ENCODE measurements at regions not wholly inside any gene's neighbourhood (a gene's known extent, or its start where the extent isn't known, plus 50 kb on each side); places are given as distances from the start of the nearest gene placed in this dataset.

DNA sequence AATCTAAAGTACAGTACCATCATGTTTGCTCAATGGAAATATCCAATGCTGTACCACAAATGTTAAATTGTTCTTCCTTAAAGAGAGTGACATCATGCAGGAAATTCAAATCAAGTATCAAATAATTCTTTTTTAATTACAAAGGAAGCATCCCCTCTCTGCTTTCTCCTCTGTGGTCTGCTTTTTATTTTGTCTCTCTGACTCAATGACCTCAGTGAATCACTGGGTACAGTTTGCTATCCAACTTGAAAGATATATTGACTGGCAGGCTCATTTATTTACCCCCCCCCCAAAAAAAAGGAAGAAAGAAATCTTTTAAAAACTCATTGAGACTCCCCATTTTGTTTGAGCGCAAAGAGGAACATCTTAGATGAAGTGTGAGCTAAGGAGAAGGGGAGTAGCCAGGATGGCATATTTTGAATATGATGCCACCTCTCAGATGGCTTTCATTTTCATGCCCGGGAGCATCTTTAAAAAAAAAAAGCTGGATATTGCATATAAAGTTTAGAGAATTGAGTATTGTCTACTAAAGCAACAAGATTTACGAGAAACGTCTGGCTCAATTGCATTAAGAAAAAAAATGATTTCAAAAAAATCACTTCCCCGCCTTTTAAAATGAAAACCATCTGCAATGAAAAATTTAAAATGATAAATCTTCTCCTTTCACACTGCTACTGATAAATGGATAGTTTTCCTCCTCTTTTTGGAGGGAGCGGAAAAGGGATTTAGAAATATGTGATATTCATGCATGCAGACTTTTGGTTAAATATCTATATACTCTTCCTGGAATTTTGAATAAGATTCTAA is 307.1 kb upstream of the DPH6 start (continued):
- TF ChIP-seq ZBTB26 (CRISPR knock-in tag; IDR thresholded peaks at IDR 0.05; ENCODE audit: borderline replicate concordance) (no peak), XRCC5 (optimal IDR thresholded peaks at IDR 0.05; ENCODE audit: low read length) (no peak), TARDBP (CRISPR knock-in tag; IDR thresholded peaks at IDR 0.05) (no peak), ZNF619 (CRISPR knock-in tag; IDR thresholded peaks at IDR 0.05) (no peak), PHB2 (IDR thresholded peaks at IDR 0.05; ENCODE audit: partially characterized antibody) (no peak)
- TF ChIP-seq, protein P1, sequence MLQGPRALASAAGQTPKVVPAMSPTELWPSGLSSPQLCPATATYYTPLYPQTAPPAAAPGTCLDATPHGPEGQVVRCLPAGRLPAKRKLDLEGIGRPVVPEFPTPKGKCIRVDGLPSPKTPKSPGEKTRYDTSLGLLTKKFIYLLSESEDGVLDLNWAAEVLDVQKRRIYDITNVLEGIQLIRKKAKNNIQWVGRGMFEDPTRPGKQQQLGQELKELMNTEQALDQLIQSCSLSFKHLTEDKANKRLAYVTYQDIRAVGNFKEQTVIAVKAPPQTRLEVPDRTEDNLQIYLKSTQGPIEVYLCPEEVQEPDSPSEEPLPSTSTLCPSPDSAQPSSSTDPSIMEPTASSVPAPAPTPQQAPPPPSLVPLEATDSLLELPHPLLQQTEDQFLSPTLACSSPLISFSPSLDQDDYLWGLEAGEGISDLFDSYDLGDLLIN (CRISPR knock-in tag; IDR thresholded peaks at IDR 0.05; ENCODE audit: borderline replicate concordance), result no peak
- TF ChIP-seq, protein P2, sequence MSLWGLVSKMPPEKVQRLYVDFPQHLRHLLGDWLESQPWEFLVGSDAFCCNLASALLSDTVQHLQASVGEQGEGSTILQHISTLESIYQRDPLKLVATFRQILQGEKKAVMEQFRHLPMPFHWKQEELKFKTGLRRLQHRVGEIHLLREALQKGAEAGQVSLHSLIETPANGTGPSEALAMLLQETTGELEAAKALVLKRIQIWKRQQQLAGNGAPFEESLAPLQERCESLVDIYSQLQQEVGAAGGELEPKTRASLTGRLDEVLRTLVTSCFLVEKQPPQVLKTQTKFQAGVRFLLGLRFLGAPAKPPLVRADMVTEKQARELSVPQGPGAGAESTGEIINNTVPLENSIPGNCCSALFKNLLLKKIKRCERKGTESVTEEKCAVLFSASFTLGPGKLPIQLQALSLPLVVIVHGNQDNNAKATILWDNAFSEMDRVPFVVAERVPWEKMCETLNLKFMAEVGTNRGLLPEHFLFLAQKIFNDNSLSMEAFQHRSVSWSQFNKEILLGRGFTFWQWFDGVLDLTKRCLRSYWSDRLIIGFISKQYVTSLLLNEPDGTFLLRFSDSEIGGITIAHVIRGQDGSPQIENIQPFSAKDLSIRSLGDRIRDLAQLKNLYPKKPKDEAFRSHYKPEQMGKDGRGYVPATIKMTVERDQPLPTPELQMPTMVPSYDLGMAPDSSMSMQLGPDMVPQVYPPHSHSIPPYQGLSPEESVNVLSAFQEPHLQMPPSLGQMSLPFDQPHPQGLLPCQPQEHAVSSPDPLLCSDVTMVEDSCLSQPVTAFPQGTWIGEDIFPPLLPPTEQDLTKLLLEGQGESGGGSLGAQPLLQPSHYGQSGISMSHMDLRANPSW (CRISPR knock-in tag; IDR thresholded peaks at IDR 0.05; ENCODE audit: borderline replicate concordance), result no peak
- TF ChIP-seq, protein P3, sequence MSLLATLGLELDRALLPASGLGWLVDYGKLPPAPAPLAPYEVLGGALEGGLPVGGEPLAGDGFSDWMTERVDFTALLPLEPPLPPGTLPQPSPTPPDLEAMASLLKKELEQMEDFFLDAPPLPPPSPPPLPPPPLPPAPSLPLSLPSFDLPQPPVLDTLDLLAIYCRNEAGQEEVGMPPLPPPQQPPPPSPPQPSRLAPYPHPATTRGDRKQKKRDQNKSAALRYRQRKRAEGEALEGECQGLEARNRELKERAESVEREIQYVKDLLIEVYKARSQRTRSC (CRISPR knock-in tag; IDR thresholded peaks at IDR 0.05; ENCODE audit: low read depth), result no peak

Data from HepG2 (cell line).